SH-SY5Y (cell line): ENCODE measurements at regions not wholly inside any gene's neighbourhood (a gene's known extent, or its start where the extent isn't known, plus 50 kb on each side); places are given as distances from the start of the nearest gene placed in this dataset.

Experiments used
- GATA2 ChIP-seq: IDR thresholded peaks from 2 replicates; pipeline ENCODE4 v1.6.1; 2011; ENCODE audit warnings: mild to moderate bottlenecking, low read depth, low read length
- GATA3 ChIP-seq: IDR thresholded peaks from 2 replicates; pipeline ENCODE4 v1.6.1; 2011; ENCODE audit warnings: low read depth, mild to moderate bottlenecking, low read length, moderate library complexity

DNA sequence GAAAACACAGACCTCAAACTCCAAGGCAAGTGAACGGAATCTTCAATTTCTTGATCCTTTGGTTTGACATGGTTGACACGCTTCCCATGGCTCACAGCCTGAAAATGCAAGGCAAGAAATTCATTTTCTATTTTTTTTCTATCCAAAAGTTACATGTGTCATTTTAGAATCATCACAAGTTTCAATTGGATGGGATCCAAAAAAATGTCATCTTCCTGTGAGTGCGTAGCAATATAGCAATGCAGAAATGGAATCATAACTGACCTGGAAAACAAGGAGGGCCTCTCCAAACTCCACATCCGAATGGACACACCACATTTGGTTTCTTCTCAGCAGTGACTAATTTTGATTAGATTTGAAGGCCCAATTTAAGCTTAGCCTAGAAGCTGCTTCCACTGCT lies 175.8 kb upstream of the ATP11B start:
- TF ChIP-seq GATA2: no peak
- TF ChIP-seq GATA3: no peak
